Embryonic facial prominence (tissue), 1 donor: ENCODE measurements at regions not wholly inside any gene's neighbourhood (a gene's known extent, or its start where the extent isn't known, plus 50 kb on each side); places are given as distances from the start of the nearest gene placed in this dataset.
"Not testable (repeated sequence)": the region's sequence is repeated elsewhere in the genome, so short reads cannot be mapped to it uniquely, and the experiment has no call there.

Experiments used
- DNase-seq: peaks from one replicate; pipeline ENCODE4 v3.0.0-alpha.2; 2016; ENCODE audit errors: extremely low spot score

GRCh38 chr20:30386099-30386498, 871.4 kb upstream of the DEFB115 start:
- not testable (repeated sequence) for DNase-seq

GRCh38 chr20:30387823-30388222, 869.6 kb upstream of the DEFB115 start:
- DNase-seq: not testable (repeated sequence)

GRCh38 chr20:30393523-30393922, 863.9 kb upstream of the DEFB115 start:
- not testable (repeated sequence) for DNase-seq

- not testable (repeated sequence) for DNase-seq
Observed at GRCh38 chr20:30397111-30397510, 860.4 kb upstream of the DEFB115 start.

GRCh38 chr20:30405061-30405460, 852.4 kb upstream of the DEFB115 start:
- DNase-seq: not testable (repeated sequence)

- not testable (repeated sequence) for DNase-seq
Observed at GRCh38 chr20:30405585-30405984, 851.9 kb upstream of the DEFB115 start.

GRCh38 chr20:30406370-30406769, 851.1 kb upstream of the DEFB115 start:
- not testable (repeated sequence) for DNase-seq

GRCh38 chr20:30412972-30413371, 844.5 kb upstream of the DEFB115 start:
- DNase-seq: no peak

- not testable (repeated sequence) for DNase-seq
Observed at GRCh38 chr20:30417387-30417786, 840.1 kb upstream of the DEFB115 start.

- not testable (repeated sequence) for DNase-seq
Observed at GRCh38 chr20:30418378-30418777, 839.1 kb upstream of the DEFB115 start.

GRCh38 chr20:30419466-30419865, 838.0 kb upstream of the DEFB115 start:
- DNase-seq: no peak

GRCh38 chr20:30419871-30420420, 837.5 kb upstream of the DEFB115 start:
- not testable (repeated sequence) for DNase-seq
